ENCODE measurements at regions not wholly inside any gene's neighbourhood (a gene's known extent, or its start where the extent isn't known, plus 50 kb on each side); places are given as distances from the start of the nearest gene placed in this dataset.

- ATAC-seq (peak; percentile 99 to 100), DNase-seq (ENCODE audit: low read depth in 1 of 2, low spot score in 1 of 2) (peak; percentile 43 to 80), FAIRE-seq (peak; percentile 32)
- Histone ChIP-seq H3K4me2 (peak overlapping the region; percentile 22; the same call in 1 of the 3 replicates), H3K9me3 (no peaks in the 10 kb centered on the region), H3K4me1 (peaks cover 5% of the 10 kb centered on the region; the same call in 2 of the 3 replicates), H3K4me3 (no peak overlapping the region), H3K27ac (peak overlapping the region in 1 of 2 experiments; percentile 80; a peak in 3 of 6 replicates)
- POLR2A ChIA-PET = no interaction called here
- CTCF ChIA-PET = interaction anchor here (0.8 to 1.4 kb wide), 8 partner anchors 11 to 848 kb away, joined by 3 to 4 read pairs (median 3); no protein-coding TSS in a partner anchor
- 10% methylated on average over 1 of the region's 2 CpGs for WGBS (ENCODE audit: missing lambda C conversion rate)
- TF ChIP-seq BHLHE40 (IDR thresholded peaks at IDR 0.05; ENCODE audit: low read depth, low read length) = no peak
- TF ChIP-seq CEBPB (IDR thresholded peaks at IDR 0.05) = no peak
- no peak for TF ChIP-seq CBX2 (IDR thresholded peaks at IDR 0.05; ENCODE audit: borderline replicate concordance, low read depth)
- TF ChIP-seq MAX (IDR thresholded peaks at IDR 0.05) = 0 out of 2 replicates have a peak, but pooled peaks have one; percentile 18
- no peak for TF ChIP-seq SREBF2 (IDR thresholded peaks at IDR 0.05)
- TF ChIP-seq HOXB13 (CRISPR knock-in tag; IDR thresholded peaks at IDR 0.05; ENCODE audit: low read depth) = no peak
- no peak for TF ChIP-seq NPAS2 (CRISPR knock-in tag; IDR thresholded peaks at IDR 0.05; ENCODE audit: borderline replicate concordance)
- TF ChIP-seq HEYL (CRISPR knock-in tag; IDR thresholded peaks at IDR 0.05) = no peak
- no peak for TF ChIP-seq NFE2L2 (conservative IDR thresholded peaks at IDR 0.05; ENCODE audit: low read length)
- TF ChIP-seq FOSB (CRISPR knock-in tag; IDR thresholded peaks at IDR 0.05) = no peak
- no peak for TF ChIP-seq CHD4 (IDR thresholded peaks at IDR 0.05; ENCODE audit: borderline replicate concordance)
- no peak for TF ChIP-seq JUN (IDR thresholded peaks at IDR 0.05)
- peak; percentile 74 to 77 for TF ChIP-seq RAD21 (conservative IDR thresholded peaks at IDR 0.05 in 1 of 2, IDR thresholded peaks at IDR 0.05 in 1 of 2)
- TF ChIP-seq PBX3 (IDR thresholded peaks at IDR 0.05) = no peak
- no peak for TF ChIP-seq MAZ (IDR thresholded peaks at IDR 0.05; ENCODE audit: borderline replicate concordance, low read depth, low read length)
- TF ChIP-seq POLR2A (IDR thresholded peaks at IDR 0.05; ENCODE audit: low read length) = no peak
- no peak for TF ChIP-seq ESRRA (IDR thresholded peaks at IDR 0.05; ENCODE audit: borderline replicate concordance, low read length)
- TF ChIP-seq HOXA7 (CRISPR knock-in tag; IDR thresholded peaks at IDR 0.05) = no peak
- peak; percentile 67 for TF ChIP-seq SMC3 (IDR thresholded peaks at IDR 0.05)
- peak; percentile 48 for TF ChIP-seq CTCF (IDR thresholded peaks at IDR 0.05)
- no peak for TF ChIP-seq USF2 (IDR thresholded peaks at IDR 0.05)
- TF ChIP-seq BCL3 (IDR thresholded peaks at IDR 0.05) = no peak
- TF ChIP-seq RNF2 (IDR thresholded peaks at IDR 0.05; ENCODE audit: borderline replicate concordance, low read depth) = no peak
- TF ChIP-seq EHF (CRISPR knock-in tag; IDR thresholded peaks at IDR 0.05) = no peak
- no peak for TF ChIP-seq ZFP36 (IDR thresholded peaks at IDR 0.05; ENCODE audit: borderline replicate concordance, partially characterized antibody)
- TF ChIP-seq ZNF302 (CRISPR knock-in tag; IDR thresholded peaks at IDR 0.05) = no peak
- no peak for TF ChIP-seq RARB (CRISPR knock-in tag; IDR thresholded peaks at IDR 0.05)
- TF ChIP-seq E2F6 (IDR thresholded peaks at IDR 0.05; ENCODE audit: borderline replicate concordance, low read depth) = no peak
- no peak for TF ChIP-seq FOXS1 (CRISPR knock-in tag; IDR thresholded peaks at IDR 0.05)
- TF ChIP-seq HMGXB4 (CRISPR knock-in tag; IDR thresholded peaks at IDR 0.05; ENCODE audit: borderline replicate concordance) = no peak
- TF ChIP-seq RCOR1 (IDR thresholded peaks at IDR 0.05; ENCODE audit: low read depth, low read length) = no peak
- TF ChIP-seq HES2 (IDR thresholded peaks at IDR 0.05) = no peak
- TF ChIP-seq POLR2AphosphoS2 (conservative IDR thresholded peaks at IDR 0.05; ENCODE audit: low read length) = no peak
- TF ChIP-seq HOXB5 (CRISPR knock-in tag; IDR thresholded peaks at IDR 0.05) = no peak
Observed at GRCh38 chr3:18295171-18295920, 129.8 kb downstream of the SATB1 start.

Data from A549 (cell line).